ENCODE measurements at regions not wholly inside any gene's neighbourhood (a gene's known extent, or its start where the extent isn't known, plus 50 kb on each side); places are given as distances from the start of the nearest gene placed in this dataset.

- DNase-seq (ENCODE audit: low read depth), result no peak
These were observed 195.0 kb upstream of the SLITRK1 start for GRCh38 chr13:84077271-84077670.

- DNase-seq (ENCODE audit: low read depth), result no peak
These were observed 194.0 kb upstream of the SLITRK1 start for GRCh38 chr13:84076280-84076679.

- peak; percentile 48 for DNase-seq (ENCODE audit: low read depth)
These were observed 168.3 kb upstream of the SLITRK1 start for GRCh38 chr13:84050536-84050935.

- DNase-seq (ENCODE audit: low read depth), result no peak
These were observed 167.4 kb upstream of the SLITRK1 start for GRCh38 chr13:84049443-84050219.

- DNase-seq (ENCODE audit: low read depth), result no peak
These were observed 162.5 kb upstream of the SLITRK1 start for GRCh38 chr13:84044805-84045204.

- peak; percentile 19 for DNase-seq (ENCODE audit: low read depth)
These were observed 155.7 kb upstream of the SLITRK1 start for GRCh38 chr13:84038001-84038400.

- DNase-seq (ENCODE audit: low read depth), result no peak
These were observed 149.8 kb upstream of the SLITRK1 start for GRCh38 chr13:84032116-84032515.

- DNase-seq (ENCODE audit: low read depth), result no peak
These were observed 148.8 kb upstream of the SLITRK1 start for GRCh38 chr13:84031120-84031519.

GRCh38 chr13:84029396-84029795, 147.1 kb upstream of the SLITRK1 start:
- peak; percentile 40 for DNase-seq (ENCODE audit: low read depth)

- no peak for DNase-seq (ENCODE audit: low read depth)
These were observed 143.6 kb upstream of the SLITRK1 start for GRCh38 chr13:84025824-84026223.

GRCh38 chr13:83996415-83996814, 114.1 kb upstream of the SLITRK1 start:
- no peak for DNase-seq (ENCODE audit: low read depth)

- DNase-seq (ENCODE audit: low read depth), result no peak
These were observed 113.7 kb upstream of the SLITRK1 start for GRCh38 chr13:83995930-83996329.

GRCh38 chr13:83992566-83993358, 110.5 kb upstream of the SLITRK1 start:
- DNase-seq (ENCODE audit: low read depth), result peak; percentile 50

GRCh38 chr13:83987394-83987793, 105.1 kb upstream of the SLITRK1 start:
- no peak for DNase-seq (ENCODE audit: low read depth)

- DNase-seq (ENCODE audit: low read depth), result no peak
These were observed 102.5 kb upstream of the SLITRK1 start for GRCh38 chr13:83984793-83985192.

GRCh38 chr13:83980331-83980730, 98.1 kb upstream of the SLITRK1 start:
- DNase-seq (ENCODE audit: low read depth), result no peak

GRCh38 chr13:83975655-83976165, 93.4 kb upstream of the SLITRK1 start:
- no peak for DNase-seq (ENCODE audit: low read depth)

GRCh38 chr13:83958531-83958930, 76.3 kb upstream of the SLITRK1 start:
- DNase-seq (ENCODE audit: low read depth), result no peak

- no peak for DNase-seq (ENCODE audit: low read depth)
These were observed 72.7 kb upstream of the SLITRK1 start for GRCh38 chr13:83955011-83955410.

GRCh38 chr13:83953916-83954315, 71.6 kb upstream of the SLITRK1 start:
- DNase-seq (ENCODE audit: low read depth), result no peak

GRCh38 chr13:83950293-83950692, 68.0 kb upstream of the SLITRK1 start:
- DNase-seq (ENCODE audit: low read depth), result peak; percentile 19

- DNase-seq (ENCODE audit: low read depth), result peak; percentile 14
These were observed 61.4 kb upstream of the SLITRK1 start for GRCh38 chr13:83943530-83944279.
